GM21360 (cell line): ENCODE measurements at regions not wholly inside any gene's neighbourhood (a gene's known extent, or its start where the extent isn't known, plus 50 kb on each side); places are given as distances from the start of the nearest gene placed in this dataset.

Source experiments
- ATAC-seq: cut with Tn5 transposase; IDR thresholded peaks from one replicate; pipeline ENCODE4 v1.9.1; 2021; ENCODE audit warnings: mild to moderate bottlenecking, moderate library complexity; ENCODE audit not compliant: unreplicated experiment

DNA sequence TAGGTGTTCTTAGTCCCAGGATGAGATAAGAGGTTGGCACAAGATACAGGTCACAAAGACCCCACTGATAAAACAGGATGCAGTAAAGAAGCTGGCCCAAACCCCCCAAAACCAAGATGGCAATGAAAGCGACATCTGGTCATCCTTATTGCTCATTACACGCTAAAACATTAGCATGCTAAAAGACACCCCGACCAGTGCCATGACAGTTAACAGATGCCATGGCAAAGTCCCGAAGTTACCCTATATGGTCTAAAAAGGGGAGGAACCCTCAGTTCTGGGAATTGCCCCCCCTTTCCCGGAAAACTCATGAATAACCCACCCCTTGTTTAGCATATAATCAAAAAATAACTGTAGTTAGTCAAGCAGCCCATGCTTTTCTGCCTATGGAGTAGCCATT, 251.1 kb downstream of the SLC4A3 start:
- no peak for ATAC-seq

GRCh38 chr2:219881851-219882250, 254.4 kb downstream of the SLC4A3 start:
- ATAC-seq = no peak

GRCh38 chr2:219886615-219887014, 259.2 kb downstream of the SLC4A3 start:
- no peak for ATAC-seq

DNA sequence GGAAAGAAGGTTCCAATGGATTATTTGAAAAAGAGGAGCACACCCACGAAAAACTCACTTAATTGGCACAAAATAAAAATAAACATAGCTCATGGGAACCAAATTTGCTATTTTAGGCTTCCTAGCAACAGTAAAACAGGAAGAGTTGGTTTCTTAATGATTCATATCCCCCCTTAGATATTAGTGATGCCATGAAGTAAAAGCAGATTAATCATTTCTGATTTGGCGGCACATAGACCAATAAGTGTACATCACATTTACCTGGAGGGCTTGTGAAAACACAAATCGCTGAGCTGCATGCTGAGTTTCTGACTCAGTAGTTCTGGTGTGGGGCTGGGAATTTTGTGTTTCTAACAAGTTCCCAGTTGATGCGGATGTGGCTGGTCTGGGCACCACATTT, 260.4 kb downstream of the SLC4A3 start:
- no peak for ATAC-seq

DNA sequence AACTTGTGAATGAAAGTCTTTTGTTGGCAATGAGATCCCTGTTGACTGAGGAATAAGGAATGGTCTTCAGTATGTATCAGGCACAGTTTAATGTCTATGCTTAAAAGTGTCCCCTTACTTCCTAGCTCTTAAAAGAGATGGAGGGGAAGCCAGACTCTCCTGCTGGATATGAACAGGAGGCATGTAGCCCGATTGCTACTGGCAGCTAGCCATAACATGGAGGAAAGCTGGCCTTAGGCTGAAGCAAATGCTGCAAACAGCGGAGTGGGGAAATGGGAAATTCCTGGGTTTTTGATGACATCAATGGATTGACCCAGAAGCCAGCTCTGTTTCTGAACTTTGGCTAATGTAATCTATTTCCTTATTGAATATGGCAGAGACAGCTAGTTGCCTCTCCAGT, 266.1 kb downstream of the SLC4A3 start:
- no peak for ATAC-seq

- no peak for ATAC-seq
Observed at GRCh38 chr2:219897456-219897855, 270.0 kb downstream of the SLC4A3 start.

DNA sequence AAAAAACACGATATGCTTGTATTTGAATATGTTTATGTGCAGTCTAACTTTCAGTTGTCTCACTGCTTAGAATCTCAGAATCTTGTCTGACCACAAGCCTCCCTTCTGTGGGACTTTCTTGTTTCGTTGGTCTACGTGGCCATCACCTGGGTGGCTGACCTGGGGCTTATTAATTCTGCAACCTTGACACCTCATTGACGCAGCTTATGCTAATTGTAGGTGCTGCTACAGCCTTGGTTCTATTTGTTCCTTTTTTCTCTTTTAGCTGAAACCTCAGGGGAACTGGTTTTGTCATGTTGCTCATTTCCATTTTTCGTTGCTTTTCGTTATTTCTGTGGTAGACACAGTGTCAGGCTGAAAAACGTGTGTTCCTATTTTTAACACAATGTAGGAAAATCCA, 273.7 kb downstream of the SLC4A3 start:
- peak; percentile 68 for ATAC-seq

- no peak for ATAC-seq
Observed at GRCh38 chr2:219902891-219903552, 275.6 kb downstream of the SLC4A3 start.

GRCh38 chr2:219905640-219906039, 278.2 kb downstream of the SLC4A3 start:
- no peak for ATAC-seq

DNA sequence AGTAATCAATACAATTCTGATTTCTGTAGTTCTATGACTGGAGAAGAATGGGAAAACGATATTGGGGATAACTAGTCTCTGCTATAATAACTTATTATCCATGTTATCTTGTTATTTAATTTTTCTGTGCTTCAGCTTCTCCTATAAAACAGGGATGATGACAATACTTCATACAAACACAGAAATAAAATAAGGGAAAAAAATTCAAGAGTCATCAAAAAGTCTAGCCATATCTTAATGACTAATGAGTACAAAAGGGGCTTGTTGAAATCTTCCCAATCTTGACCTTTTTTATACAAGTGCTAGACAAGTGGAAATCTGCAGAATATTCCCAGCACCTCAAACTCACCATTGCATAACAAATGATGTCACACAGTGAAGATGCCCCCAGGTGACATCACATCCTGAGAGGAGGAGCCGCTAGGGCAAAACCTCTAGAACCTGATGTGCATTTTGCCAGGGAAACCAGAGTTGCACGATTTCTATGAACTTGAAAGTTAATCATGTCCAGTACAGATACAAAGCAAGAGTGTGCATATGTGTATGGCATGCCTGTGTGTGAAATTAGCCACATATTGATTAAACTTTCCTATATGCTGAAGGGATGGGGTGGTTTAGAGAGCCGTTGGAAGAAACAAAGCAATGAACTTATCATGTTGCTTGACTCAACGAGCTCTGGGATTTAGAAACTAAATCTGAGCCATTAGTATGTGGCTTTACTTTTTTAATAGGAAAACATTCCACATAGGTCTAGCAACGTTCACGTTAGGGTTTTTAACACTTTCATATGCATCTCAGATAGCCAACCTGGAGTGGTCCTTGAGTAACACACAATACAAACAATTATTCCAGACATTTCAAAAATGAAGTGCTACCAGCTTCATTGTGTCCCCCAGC, 278.9 kb downstream of the SLC4A3 start:
- no peak for ATAC-seq

- ATAC-seq = no peak
Observed at GRCh38 chr2:219907011-219907365, 279.6 kb downstream of the SLC4A3 start.

DNA sequence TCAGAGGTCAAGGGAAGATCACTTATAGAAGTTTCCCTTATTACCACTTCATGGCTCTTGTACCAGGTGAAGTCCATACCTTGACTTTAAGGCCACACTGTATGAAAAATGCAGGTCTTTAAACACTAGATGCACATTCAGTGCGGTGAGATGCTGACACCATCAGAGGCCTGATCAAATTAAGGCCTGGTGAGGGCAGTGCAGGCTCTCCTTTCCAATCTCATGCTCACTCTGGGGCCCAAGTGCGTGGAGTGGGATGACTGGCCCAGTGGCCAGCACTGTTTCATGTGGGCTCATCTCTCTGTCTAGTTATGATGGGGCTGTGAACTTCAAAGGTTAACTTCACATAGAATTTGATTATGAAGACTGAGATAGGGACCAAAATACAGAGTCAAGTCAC, 281.1 kb downstream of the SLC4A3 start:
- ATAC-seq = no peak

- no peak for ATAC-seq
Observed at GRCh38 chr2:219911541-219911940, 284.1 kb downstream of the SLC4A3 start.

DNA sequence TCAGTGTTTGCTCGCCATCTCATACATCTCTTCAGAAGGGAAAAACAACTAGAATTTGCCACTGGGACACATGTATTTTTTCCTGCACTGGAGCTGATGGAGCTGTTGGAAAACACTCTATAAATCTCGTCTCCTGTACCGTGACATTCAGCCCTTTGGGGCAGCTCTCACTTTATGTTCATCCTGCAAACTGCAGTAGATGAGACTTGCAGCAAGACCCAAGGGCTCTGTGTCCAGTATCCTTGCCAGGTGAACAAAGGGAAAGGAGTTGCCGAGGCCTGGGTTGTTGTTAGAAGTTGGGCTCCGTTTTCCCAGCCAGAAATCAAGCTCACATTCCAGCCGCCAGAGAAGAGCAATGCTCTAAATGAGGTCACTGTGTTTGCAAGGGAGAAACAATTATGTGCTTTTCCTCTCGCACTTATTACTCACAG, 285.1 kb downstream of the SLC4A3 start:
- no peak for ATAC-seq

- ATAC-seq = no peak
Observed at GRCh38 chr2:219914577-219914976, 287.1 kb downstream of the SLC4A3 start.

- ATAC-seq = no peak
Observed at GRCh38 chr2:219916281-219916680, 288.9 kb downstream of the SLC4A3 start.

- ATAC-seq = no peak
Observed at GRCh38 chr2:219916726-219917440, 289.5 kb downstream of the SLC4A3 start.

DNA sequence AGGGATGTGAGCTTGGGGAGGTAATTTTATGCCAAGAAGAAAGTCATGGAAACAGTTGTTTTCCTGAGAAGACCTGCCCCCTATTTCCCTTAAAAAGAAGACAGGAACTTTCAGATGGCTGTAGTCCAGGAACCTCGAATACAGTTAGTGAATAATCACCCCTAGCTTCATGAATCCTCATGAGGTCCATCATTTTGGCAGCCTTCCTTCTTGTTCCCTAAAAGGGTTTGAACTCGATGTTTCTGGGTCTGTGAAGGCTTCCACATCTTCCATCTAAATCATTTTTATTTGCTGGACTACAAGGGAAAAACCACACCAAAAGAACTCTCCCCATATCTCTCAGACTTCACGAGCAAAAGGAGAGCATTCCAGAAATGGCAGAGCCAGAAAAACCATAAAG, 290.8 kb downstream of the SLC4A3 start:
- ATAC-seq = no peak

DNA sequence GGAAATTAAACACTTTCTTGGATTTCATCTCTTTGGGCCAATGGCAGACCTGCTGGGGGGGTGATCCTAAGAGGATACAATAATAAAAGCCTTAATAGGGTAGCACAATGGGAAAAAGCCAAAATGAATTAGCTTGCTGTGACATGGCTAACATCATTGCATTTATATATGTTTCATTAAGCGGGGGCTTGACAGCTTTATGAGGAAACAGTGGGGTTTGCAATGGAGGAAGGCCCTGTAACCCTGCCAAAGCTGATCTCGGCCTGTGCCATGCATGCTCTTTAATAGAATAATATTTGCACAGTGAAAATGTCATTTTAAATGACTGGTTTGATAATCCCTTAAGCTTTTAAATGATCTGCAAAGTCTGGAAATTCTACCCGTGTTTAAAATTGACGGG, 291.5 kb downstream of the SLC4A3 start:
- no peak for ATAC-seq

DNA sequence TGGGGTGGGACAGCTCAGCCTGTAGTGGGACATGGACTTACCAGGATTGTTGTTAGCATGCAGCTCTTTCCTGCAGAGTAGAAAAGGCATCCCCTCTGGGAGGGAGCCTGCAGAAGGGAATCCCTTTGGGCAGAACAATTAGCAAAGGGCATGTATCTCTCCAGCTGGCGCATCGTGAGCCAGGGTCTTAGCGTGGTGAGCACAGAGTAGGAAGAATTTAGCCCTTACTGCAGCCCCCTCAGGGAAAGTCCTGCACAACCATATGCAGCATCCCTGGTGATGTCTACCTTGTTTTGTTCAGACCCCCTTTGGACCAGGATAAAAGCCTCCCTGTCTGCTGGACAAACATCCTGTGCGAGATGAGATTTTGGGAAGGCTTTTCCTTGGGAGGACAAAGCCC, 292.1 kb downstream of the SLC4A3 start:
- no peak for ATAC-seq

DNA sequence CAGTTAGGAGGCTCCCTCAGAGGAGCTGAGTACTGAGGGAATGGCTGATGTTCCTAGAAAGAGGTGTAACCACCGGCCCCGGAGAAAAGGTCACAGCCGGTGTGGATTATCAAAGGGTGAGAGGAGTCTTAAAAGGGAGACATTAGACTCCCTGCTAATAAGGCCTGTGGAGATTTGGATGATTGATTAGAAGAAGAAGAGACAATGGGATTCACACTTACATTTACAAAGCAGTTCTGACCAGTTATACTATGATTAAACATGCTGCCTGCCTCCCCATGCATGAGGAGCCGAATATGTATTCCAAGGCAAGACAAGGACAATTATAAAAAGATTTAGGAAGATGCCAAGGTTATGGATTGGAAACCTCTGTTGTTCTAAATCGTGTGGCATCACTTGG, 302.4 kb downstream of the SLC4A3 start:
- no peak for ATAC-seq

DNA sequence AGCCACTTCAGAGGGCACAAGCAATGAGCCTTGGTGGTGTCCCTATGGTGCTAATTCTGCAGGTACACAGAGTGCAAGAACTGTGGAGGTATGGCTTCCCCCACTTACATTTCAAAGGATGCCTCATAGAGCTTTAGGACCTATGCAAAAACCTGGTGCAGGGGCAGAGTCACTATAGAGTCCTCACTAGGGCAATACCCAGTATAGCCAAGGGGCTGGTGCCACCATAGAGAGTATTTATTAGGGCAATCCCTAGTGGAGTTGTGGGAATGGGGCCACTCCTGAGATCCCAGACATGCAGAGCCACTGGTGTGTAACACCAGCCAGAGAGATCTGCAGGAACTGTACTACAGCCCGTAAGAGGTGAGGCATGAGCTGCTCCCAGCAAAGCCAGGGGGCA, 312.2 kb downstream of the SLC4A3 start:
- ATAC-seq = no peak
